Caco-2 (cell line): ENCODE measurements at regions not wholly inside any gene's neighbourhood (a gene's known extent, or its start where the extent isn't known, plus 50 kb on each side); places are given as distances from the start of the nearest gene placed in this dataset.
A peak's percentile ranks its signal among the peaks of the same experiment; 100 is the strongest.

Experiments
- BruUV-seq: library from RNA; stranded (reverse); fragments of 400-500 nt; replicated peaks from 2 replicates; lab custom pipeline; 2021; lab: Mats Ljungman, UMichigan
- CTCF ChIA-PET: fragments of 300-600 bp; sonication (Branson Sonifier 250); formaldehyde crosslinking; loops from one replicate; lab custom pipeline; 2022; ENCODE audit warnings: antibody characterized with exemption; lab: Charles Lee
- POLR2A ChIA-PET: fragments of 300-600 bp; sonication (Branson Sonifier 250); formaldehyde crosslinking; loops from one replicate; lab custom pipeline; 2022; ENCODE audit warnings: antibody characterized with exemption; lab: Charles Lee
- DNase-seq, 2 experiments: peaks; one replicate each; pipeline versions ENCODE4 v3.0.0 to v3.0.0-alpha.2; 2020 to 2022
- H3K27me3 ChIP-seq: replicated peaks from 2 replicates; pipeline ENCODE4 v1.6.0; 2011; ENCODE audit warnings: low read length; ENCODE audit not compliant: control insufficient read depth, insufficient read depth
- H3K36me3 ChIP-seq: 2 replicates; pipeline ENCODE4 v1.5.1; 2011; ENCODE audit warnings: low read length; ENCODE audit not compliant: control insufficient read depth, insufficient read depth
- H3K4me1 ChIP-seq: fragments of 250-450 bp; sonication (Bioruptor Pico); 2 replicates; pipeline ENCODE4 v1.5.1; 2020; ENCODE audit warnings: mild to moderate bottlenecking
- H3K4me3 ChIP-seq: 2 replicates; pipeline ENCODE4 v1.5.1; 2011; ENCODE audit warnings: low read depth, mild to moderate bottlenecking, control low read depth, low read length
- H3K9me3 ChIP-seq: fragments of 250-450 bp; sonication (Bioruptor Pico); 2 replicates; pipeline ENCODE4 v1.5.1; 2020; ENCODE audit warnings: mild to moderate bottlenecking, moderate library complexity
- H3K27ac Mint-ChIP-seq: one replicate; pipeline ENCODE4 v1.8.0; 2022; ENCODE audit warnings: mixed read lengths; ENCODE audit not compliant: unreplicated experiment
- H3K27me3 Mint-ChIP-seq: one replicate; pipeline ENCODE4 v1.8.0; 2022; ENCODE audit warnings: mixed read lengths; ENCODE audit not compliant: insufficient read depth, unreplicated experiment
- H3K36me3 Mint-ChIP-seq: one replicate; pipeline ENCODE4 v1.8.0; 2022; ENCODE audit warnings: mild to moderate bottlenecking, mixed read lengths; ENCODE audit not compliant: insufficient read depth, unreplicated experiment
- H3K4me1 Mint-ChIP-seq: one replicate; pipeline ENCODE4 v1.8.0; 2022; ENCODE audit warnings: low read depth, mixed read lengths; ENCODE audit not compliant: unreplicated experiment
- H3K4me3 Mint-ChIP-seq: one replicate; pipeline ENCODE4 v1.8.0; 2022; ENCODE audit warnings: mild to moderate bottlenecking, moderate library complexity, mixed read lengths; ENCODE audit not compliant: unreplicated experiment
- H3K9me3 Mint-ChIP-seq: one replicate; pipeline ENCODE4 v1.8.0; 2022; ENCODE audit warnings: mixed read lengths; ENCODE audit not compliant: unreplicated experiment
- intact Hi-C: fragments of 100-400 bp; cut with micrococcal nuclease; formaldehyde crosslinking; loops from one replicate; pipeline ENCODE4 v1.10.0; 2022; ENCODE audit not compliant: unreplicated experiment
- TF ChIP-seq, protein P1 (sequence below), 2 experiments: fragments of 200-600 bp in 1 of 2; IDR thresholded peaks; 1 replicate in 1 of 2; 2 replicates in 1 of 2; pipeline versions ENCODE4 v1.5.1 to v1.8.0; 2011 to 2022; ENCODE audit warnings: antibody characterized with exemption in 1 of 2, control low read depth in 1 of 2, inconsistent platforms in 1 of 2, low read depth in 1 of 2, low read length in 1 of 2, mild to moderate bottlenecking in 1 of 2, moderate library complexity in 1 of 2; ENCODE audit not compliant: insufficient read depth in 1 of 2, severe bottlenecking in 1 of 2, unreplicated experiment in 1 of 2

DNA sequence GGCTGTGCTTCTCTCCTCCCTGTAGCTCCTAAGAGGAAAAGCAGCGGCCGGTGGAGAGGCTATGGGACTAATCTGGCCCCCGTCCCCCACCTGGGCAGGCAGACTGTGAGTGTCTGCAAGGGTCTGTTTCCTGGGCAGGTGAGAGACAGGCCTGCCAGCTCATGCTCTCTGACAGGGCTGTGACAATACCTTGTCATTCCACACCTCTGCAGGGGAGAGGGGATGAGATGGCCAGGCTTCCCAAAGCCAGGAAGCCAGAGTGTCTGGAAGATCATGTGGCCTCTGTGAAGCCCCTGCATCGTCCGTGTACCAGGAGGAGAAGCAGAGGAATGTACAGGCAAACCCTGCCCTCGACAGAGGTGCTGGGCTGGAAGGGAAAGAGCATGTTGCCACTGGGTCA, 142.5 kb upstream of the GATA6 start:
- Mint-ChIP-seq H3K27ac (peak overlapping the region; percentile 69), H3K36me3 (peaks cover 9% of the 10 kb centered on the region), H3K27me3 (no peaks in the 10 kb centered on the region), H3K4me1 (peaks cover 37% of the 10 kb centered on the region), H3K4me3 (no peak overlapping the region), H3K9me3 (no peaks in the 10 kb centered on the region)
- TF ChIP-seq, protein P1, sequence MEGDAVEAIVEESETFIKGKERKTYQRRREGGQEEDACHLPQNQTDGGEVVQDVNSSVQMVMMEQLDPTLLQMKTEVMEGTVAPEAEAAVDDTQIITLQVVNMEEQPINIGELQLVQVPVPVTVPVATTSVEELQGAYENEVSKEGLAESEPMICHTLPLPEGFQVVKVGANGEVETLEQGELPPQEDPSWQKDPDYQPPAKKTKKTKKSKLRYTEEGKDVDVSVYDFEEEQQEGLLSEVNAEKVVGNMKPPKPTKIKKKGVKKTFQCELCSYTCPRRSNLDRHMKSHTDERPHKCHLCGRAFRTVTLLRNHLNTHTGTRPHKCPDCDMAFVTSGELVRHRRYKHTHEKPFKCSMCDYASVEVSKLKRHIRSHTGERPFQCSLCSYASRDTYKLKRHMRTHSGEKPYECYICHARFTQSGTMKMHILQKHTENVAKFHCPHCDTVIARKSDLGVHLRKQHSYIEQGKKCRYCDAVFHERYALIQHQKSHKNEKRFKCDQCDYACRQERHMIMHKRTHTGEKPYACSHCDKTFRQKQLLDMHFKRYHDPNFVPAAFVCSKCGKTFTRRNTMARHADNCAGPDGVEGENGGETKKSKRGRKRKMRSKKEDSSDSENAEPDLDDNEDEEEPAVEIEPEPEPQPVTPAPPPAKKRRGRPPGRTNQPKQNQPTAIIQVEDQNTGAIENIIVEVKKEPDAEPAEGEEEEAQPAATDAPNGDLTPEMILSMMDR (IDR thresholded peaks at IDR 0.05; ENCODE audit: insufficient read depth in 1 of 2, low read depth in 1 of 2, low read length in 1 of 2, severe bottlenecking in 1 of 2, unreplicated experiment in 1 of 2): no peak
- no peak for DNase-seq
- Histone ChIP-seq H3K9me3 (no peaks in the 10 kb centered on the region), H3K4me1 (peaks cover 47% of the 10 kb centered on the region), H3K27me3 (no peaks in the 10 kb centered on the region), H3K36me3 (no peaks in the 10 kb centered on the region), H3K4me3 (no peak overlapping the region)
- intact Hi-C loops: no loop called here
- BruUV-seq: no TSS peak
- CTCF ChIA-PET: interaction anchor here (0.6 kb wide), 1 partner anchor 67 kb away, joined by 6 read pairs; no protein-coding TSS in a partner anchor
- POLR2A ChIA-PET: interaction anchor here (0.5 kb wide), 1 partner anchor 14 kb away, joined by 5 read pairs; no protein-coding TSS in a partner anchor

DNA sequence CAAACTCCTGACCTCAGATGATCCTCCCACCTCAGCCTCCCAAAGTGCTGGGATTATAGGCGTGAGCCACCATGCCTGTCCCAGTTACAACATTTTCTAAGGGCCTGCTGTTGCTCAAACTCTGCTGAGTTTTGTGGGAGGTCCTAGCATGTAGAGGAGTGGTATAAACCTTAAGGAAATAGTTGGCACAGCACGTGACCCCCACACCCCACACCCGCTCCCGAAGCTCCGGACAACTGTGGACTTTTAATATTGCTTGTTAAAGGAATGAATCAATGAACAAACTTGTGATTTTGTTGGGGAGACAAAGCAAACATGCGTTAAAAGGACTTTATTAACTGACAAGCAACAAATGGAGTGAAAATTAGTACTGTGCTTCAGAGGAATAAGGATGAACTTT, 137.8 kb upstream of the GATA6 start:
- peaks cover 51% of the 10 kb centered on the region for H3K4me1 ChIP-seq
- POLR2A ChIA-PET: interaction anchor here (0.6 to 2.0 kb wide), 3 partner anchors 11 to 41 kb away, joined by 3 to 10 read pairs (median 5); no protein-coding TSS in a partner anchor
- H3K27me3 ChIP-seq: no peaks in the 10 kb centered on the region; the same call in 1 of the 2 replicates
- DNase-seq: peak; percentile 58 to 70
- H3K9me3 Mint-ChIP-seq: no peaks in the 10 kb centered on the region
- no peaks in the 10 kb centered on the region for H3K9me3 ChIP-seq
- no peaks in the 10 kb centered on the region for H3K27me3 Mint-ChIP-seq
- no peaks in the 10 kb centered on the region for H3K36me3 ChIP-seq
- no peak overlapping the region for H3K4me3 ChIP-seq
- H3K27ac Mint-ChIP-seq: peak overlapping the region; percentile 95
- TF ChIP-seq, protein P1 (IDR thresholded peaks at IDR 0.05; ENCODE audit: insufficient read depth in 1 of 2, low read depth in 1 of 2, low read length in 1 of 2, severe bottlenecking in 1 of 2, unreplicated experiment in 1 of 2): no peak
- H3K36me3 Mint-ChIP-seq: peaks cover 13% of the 10 kb centered on the region
- intact Hi-C loops: loop anchor here (1.0 to 10.0 kb wide), 5 partner anchors 11 to 117 kb away; no protein-coding TSS in a partner anchor
- no TSS peak for BruUV-seq
- peak overlapping the region; percentile 48 for H3K4me3 Mint-ChIP-seq
- H3K4me1 Mint-ChIP-seq: peaks cover 37% of the 10 kb centered on the region
- CTCF ChIA-PET: no interaction called here

DNA sequence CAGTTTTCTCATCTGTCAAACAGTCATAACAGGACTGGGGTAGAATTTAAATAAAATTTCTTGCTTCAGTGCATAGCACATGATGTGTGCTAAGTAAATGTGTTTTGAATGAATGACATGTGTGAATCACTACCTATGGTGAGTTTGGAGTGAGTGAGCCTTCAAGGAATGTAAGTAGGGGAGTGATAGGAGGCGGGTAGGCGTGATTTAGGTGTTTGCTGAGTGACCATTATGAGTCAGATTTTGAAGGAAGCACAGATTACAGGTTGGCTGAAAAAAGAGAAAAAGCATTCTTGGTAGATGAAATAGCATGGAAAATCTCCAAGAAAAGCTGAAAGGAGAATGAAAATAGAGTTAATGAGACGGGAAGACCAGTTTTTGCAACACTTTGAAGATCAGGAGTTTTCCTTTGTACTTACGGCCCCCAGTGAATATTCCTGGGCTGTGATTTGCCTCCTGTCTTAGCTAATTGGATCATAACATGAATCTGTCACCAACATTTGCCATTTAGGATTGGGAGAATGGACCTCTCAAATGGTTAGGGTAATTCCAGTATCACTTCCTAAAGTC, 136.9 kb upstream of the GATA6 start:
- no peaks in the 10 kb centered on the region; the same call in 1 of the 2 replicates for H3K27me3 ChIP-seq
- H3K4me1 ChIP-seq: peaks cover 44% of the 10 kb centered on the region
- H3K4me3 ChIP-seq: no peak overlapping the region
- peak; percentile 83 to 87 for DNase-seq
- H3K36me3 ChIP-seq: no peaks in the 10 kb centered on the region
- H3K9me3 Mint-ChIP-seq: no peaks in the 10 kb centered on the region
- no peaks in the 10 kb centered on the region for H3K9me3 ChIP-seq
- intact Hi-C loops: loop anchor here (1.0 to 10.0 kb wide), 5 partner anchors 12 to 118 kb away; no protein-coding TSS in a partner anchor
- ChIA-PET POLR2A (interaction anchor here (0.6 to 2.0 kb wide), 8 partner anchors 10 to 220 kb away, joined by 3 to 10 read pairs (median 3); no protein-coding TSS in a partner anchor), CTCF (interaction anchor here (0.8 to 1.6 kb wide), 3 partner anchors 12 to 76 kb away, joined by 3 to 4 read pairs (median 3); no protein-coding TSS in a partner anchor)
- H3K36me3 Mint-ChIP-seq: peaks cover 13% of the 10 kb centered on the region
- H3K27ac Mint-ChIP-seq: peak overlapping the region; percentile 95
- peaks cover 31% of the 10 kb centered on the region for H3K4me1 Mint-ChIP-seq
- TF ChIP-seq, protein P1 (IDR thresholded peaks at IDR 0.05; ENCODE audit: insufficient read depth in 1 of 2, low read depth in 1 of 2, low read length in 1 of 2, severe bottlenecking in 1 of 2, unreplicated experiment in 1 of 2): no peak
- BruUV-seq: TSS peak; percentile 99
- peak overlapping the region; percentile 57 for H3K4me3 Mint-ChIP-seq
- no peaks in the 10 kb centered on the region for H3K27me3 Mint-ChIP-seq
